H1 (cell line): ENCODE measurements at regions not wholly inside any gene's neighbourhood (a gene's known extent, or its start where the extent isn't known, plus 50 kb on each side); places are given as distances from the start of the nearest gene placed in this dataset.

ENCODE experiments used
- BACH1 ChIP-seq: IDR thresholded peaks from 2 replicates; pipeline ENCODE4 v1.6.1; 2012; ENCODE audit warnings: low read length, improper control_type of control experiment
- BCL11A ChIP-seq, 2 experiments: IDR thresholded peaks; one replicate each; pipeline ENCODE4 v1.6.1; 2011; ENCODE audit warnings: low read depth in 2 of 2, low read length in 2 of 2, mild to moderate bottlenecking in 2 of 2
- CTBP2 ChIP-seq: IDR thresholded peaks from 2 replicates; pipeline ENCODE4 v1.7.0; 2011; ENCODE audit warnings: borderline replicate concordance, mild to moderate bottlenecking, moderate library complexity, mixed read lengths, low read length; ENCODE audit not compliant: insufficient read depth, insufficient read length
- KDM1A ChIP-seq: fragments of 200-600, 300-600 bp; sonication (generic); IDR thresholded peaks from 2 replicates; pipeline ENCODE4 v1.7.1; 2016; ENCODE audit warnings: mild to moderate bottlenecking, low read length, borderline replicate concordance
- SIX5 ChIP-seq: IDR thresholded peaks from 2 replicates; pipeline ENCODE4 v1.6.1; 2011; ENCODE audit warnings: mild to moderate bottlenecking, low read depth, low read length
- TF ChIP-seq, protein P1 (sequence below): fragments of 300-600 bp; sonication (generic); IDR thresholded peaks from 2 replicates; pipeline ENCODE4 v1.7.1; 2012; ENCODE audit warnings: low read length, moderate library complexity, mild to moderate bottlenecking, inconsistent platforms; ENCODE audit not compliant: insufficient replicate concordance

DNA sequence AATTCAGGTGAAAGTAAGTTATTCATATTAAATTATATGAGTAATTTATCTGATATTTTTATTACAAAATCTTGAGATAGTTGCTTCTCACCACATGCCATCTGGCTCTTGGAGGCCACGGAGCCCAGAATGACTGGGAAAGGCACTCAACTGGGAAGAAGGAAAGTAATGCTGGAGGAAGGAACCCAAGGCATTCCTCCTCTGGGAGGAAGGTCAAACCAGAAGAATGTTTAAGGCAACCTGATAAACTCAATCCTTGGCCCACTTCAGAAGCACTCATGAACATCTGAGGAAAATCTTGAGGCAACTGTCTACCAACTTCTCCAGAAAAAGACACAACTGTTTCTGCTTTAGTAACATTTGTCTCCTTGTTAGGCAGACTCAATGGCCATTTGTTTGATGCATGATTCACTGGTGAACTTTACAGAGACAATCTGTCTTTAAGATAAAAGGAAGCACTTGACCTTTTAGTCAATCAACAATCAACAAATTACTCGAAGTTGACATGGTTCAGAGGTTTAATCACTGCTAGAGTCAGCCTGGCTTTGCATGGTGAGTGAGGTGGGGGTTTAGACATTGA, 261.4 kb upstream of the MME start (continued):
- TF ChIP-seq SIX5, result no peak
- no peak for TF ChIP-seq CTBP2
- no peak for TF ChIP-seq KDM1A
- TF ChIP-seq BCL11A (IDR thresholded peaks at IDR 0.05; ENCODE audit: low read depth in 2 of 2, low read length in 2 of 2), result no peak
- TF ChIP-seq, protein P1, sequence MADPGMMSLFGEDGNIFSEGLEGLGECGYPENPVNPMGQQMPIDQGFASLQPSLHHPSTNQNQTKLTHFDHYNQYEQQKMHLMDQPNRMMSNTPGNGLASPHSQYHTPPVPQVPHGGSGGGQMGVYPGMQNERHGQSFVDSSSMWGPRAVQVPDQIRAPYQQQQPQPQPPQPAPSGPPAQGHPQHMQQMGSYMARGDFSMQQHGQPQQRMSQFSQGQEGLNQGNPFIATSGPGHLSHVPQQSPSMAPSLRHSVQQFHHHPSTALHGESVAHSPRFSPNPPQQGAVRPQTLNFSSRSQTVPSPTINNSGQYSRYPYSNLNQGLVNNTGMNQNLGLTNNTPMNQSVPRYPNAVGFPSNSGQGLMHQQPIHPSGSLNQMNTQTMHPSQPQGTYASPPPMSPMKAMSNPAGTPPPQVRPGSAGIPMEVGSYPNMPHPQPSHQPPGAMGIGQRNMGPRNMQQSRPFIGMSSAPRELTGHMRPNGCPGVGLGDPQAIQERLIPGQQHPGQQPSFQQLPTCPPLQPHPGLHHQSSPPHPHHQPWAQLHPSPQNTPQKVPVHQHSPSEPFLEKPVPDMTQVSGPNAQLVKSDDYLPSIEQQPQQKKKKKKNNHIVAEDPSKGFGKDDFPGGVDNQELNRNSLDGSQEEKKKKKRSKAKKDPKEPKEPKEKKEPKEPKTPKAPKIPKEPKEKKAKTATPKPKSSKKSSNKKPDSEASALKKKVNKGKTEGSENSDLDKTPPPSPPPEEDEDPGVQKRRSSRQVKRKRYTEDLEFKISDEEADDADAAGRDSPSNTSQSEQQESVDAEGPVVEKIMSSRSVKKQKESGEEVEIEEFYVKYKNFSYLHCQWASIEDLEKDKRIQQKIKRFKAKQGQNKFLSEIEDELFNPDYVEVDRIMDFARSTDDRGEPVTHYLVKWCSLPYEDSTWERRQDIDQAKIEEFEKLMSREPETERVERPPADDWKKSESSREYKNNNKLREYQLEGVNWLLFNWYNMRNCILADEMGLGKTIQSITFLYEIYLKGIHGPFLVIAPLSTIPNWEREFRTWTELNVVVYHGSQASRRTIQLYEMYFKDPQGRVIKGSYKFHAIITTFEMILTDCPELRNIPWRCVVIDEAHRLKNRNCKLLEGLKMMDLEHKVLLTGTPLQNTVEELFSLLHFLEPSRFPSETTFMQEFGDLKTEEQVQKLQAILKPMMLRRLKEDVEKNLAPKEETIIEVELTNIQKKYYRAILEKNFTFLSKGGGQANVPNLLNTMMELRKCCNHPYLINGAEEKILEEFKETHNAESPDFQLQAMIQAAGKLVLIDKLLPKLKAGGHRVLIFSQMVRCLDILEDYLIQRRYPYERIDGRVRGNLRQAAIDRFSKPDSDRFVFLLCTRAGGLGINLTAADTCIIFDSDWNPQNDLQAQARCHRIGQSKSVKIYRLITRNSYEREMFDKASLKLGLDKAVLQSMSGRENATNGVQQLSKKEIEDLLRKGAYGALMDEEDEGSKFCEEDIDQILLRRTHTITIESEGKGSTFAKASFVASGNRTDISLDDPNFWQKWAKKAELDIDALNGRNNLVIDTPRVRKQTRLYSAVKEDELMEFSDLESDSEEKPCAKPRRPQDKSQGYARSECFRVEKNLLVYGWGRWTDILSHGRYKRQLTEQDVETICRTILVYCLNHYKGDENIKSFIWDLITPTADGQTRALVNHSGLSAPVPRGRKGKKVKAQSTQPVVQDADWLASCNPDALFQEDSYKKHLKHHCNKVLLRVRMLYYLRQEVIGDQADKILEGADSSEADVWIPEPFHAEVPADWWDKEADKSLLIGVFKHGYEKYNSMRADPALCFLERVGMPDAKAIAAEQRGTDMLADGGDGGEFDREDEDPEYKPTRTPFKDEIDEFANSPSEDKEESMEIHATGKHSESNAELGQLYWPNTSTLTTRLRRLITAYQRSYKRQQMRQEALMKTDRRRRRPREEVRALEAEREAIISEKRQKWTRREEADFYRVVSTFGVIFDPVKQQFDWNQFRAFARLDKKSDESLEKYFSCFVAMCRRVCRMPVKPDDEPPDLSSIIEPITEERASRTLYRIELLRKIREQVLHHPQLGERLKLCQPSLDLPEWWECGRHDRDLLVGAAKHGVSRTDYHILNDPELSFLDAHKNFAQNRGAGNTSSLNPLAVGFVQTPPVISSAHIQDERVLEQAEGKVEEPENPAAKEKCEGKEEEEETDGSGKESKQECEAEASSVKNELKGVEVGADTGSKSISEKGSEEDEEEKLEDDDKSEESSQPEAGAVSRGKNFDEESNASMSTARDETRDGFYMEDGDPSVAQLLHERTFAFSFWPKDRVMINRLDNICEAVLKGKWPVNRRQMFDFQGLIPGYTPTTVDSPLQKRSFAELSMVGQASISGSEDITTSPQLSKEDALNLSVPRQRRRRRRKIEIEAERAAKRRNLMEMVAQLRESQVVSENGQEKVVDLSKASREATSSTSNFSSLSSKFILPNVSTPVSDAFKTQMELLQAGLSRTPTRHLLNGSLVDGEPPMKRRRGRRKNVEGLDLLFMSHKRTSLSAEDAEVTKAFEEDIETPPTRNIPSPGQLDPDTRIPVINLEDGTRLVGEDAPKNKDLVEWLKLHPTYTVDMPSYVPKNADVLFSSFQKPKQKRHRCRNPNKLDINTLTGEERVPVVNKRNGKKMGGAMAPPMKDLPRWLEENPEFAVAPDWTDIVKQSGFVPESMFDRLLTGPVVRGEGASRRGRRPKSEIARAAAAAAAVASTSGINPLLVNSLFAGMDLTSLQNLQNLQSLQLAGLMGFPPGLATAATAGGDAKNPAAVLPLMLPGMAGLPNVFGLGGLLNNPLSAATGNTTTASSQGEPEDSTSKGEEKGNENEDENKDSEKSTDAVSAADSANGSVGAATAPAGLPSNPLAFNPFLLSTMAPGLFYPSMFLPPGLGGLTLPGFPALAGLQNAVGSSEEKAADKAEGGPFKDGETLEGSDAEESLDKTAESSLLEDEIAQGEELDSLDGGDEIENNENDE, result no peak
- TF ChIP-seq BACH1, result no peak
- TF ChIP-seq, all 59 proteins: peak for 0
